Fibroblast of lung (primary cell): ENCODE measurements at regions not wholly inside any gene's neighbourhood (a gene's known extent, or its start where the extent isn't known, plus 50 kb on each side); places are given as distances from the start of the nearest gene placed in this dataset.
"Not testable (repeated sequence)": the region's sequence is repeated elsewhere in the genome, so short reads cannot be mapped to it uniquely, and the experiment has no call there.

Source experiments
- DNase-seq, 2 donors: peaks; one replicate each; pipeline versions ENCODE4 v3.0.0 to v3.0.0-alpha.2; 2010; ENCODE audit warnings: low read depth in 2 of 2
- H2AFZ ChIP-seq: 2 replicates; pipeline ENCODE4 v1.5.1; 2012; ENCODE audit warnings: low read length, control low read depth, inconsistent platforms
- H3K27ac ChIP-seq: 2 replicates; pipeline ENCODE4 v1.5.1; 2011; ENCODE audit warnings: low read length, control low read depth; ENCODE audit not compliant: insufficient read depth
- H3K27me3 ChIP-seq: 2 replicates; pipeline ENCODE4 v1.5.1; 2011; ENCODE audit warnings: mild to moderate bottlenecking, low read length; ENCODE audit not compliant: control insufficient read depth, insufficient read depth
- H3K36me3 ChIP-seq: 2 replicates; pipeline ENCODE4 v1.5.1; 2011; ENCODE audit warnings: low read length; ENCODE audit not compliant: control insufficient read depth, insufficient read depth
- H3K4me1 ChIP-seq: 2 replicates; pipeline ENCODE4 v1.5.1; 2011; ENCODE audit warnings: low read length; ENCODE audit not compliant: control insufficient read depth, insufficient read depth; ENCODE audit errors: extremely low read depth
- H3K4me2 ChIP-seq: 2 replicates; pipeline ENCODE4 v1.5.1; 2011; ENCODE audit warnings: low read length, control low read depth; ENCODE audit not compliant: insufficient read depth; ENCODE audit errors: extremely low read depth
- H3K4me3 ChIP-seq, 4 experiments: fragments of 200-600 bp in 1 of 4; sonication (generic) in 1 of 4; replicated peaks in 1 of 4; 2 replicates each; pipeline ENCODE4 v1.5.1; 2011 to 2016; ENCODE audit warnings: low read length in 4 of 4, low read depth in 3 of 4, mild to moderate bottlenecking in 3 of 4, control low read depth in 2 of 4, inconsistent platforms in 1 of 4, mixed read lengths in 1 of 4; ENCODE audit not compliant: insufficient read depth in 1 of 4; ENCODE audit errors: control extremely low read depth in 1 of 4
- H3K79me2 ChIP-seq: 2 replicates; pipeline ENCODE4 v1.5.1; 2012; ENCODE audit warnings: mild to moderate bottlenecking, low read length, inconsistent platforms; ENCODE audit not compliant: control insufficient read depth, insufficient read depth
- H3K9ac ChIP-seq: 2 replicates; pipeline ENCODE4 v1.5.1; 2011; ENCODE audit warnings: mild to moderate bottlenecking, low read length, control low read depth; ENCODE audit not compliant: insufficient read depth
- H3K9me3 ChIP-seq: 2 replicates; pipeline ENCODE4 v1.5.1; 2012; ENCODE audit warnings: low read depth, low read length; ENCODE audit not compliant: control insufficient read depth, insufficient read depth
- H4K20me1 ChIP-seq: 2 replicates; pipeline ENCODE4 v1.5.1; 2011; ENCODE audit warnings: low read length; ENCODE audit not compliant: control insufficient read depth, insufficient read depth; ENCODE audit errors: extremely low read depth
- EZH2 ChIP-seq: IDR thresholded peaks from 2 replicates; pipeline ENCODE4 v1.5.1; 2012; ENCODE audit warnings: low read length, control low read depth, mild to moderate bottlenecking; ENCODE audit errors: missing control alignments
- TF ChIP-seq, protein P1 (sequence below), 2 donors: IDR thresholded peaks in 1 of 2; conservative IDR thresholded peaks in 1 of 2; 1 replicate in 1 of 2; 2 replicates in 1 of 2; pipeline ENCODE4 v1.5.1; 2011 to 2012; ENCODE audit warnings: low read length in 2 of 2, control low read depth in 1 of 2, inconsistent platforms in 1 of 2, low read depth in 1 of 2, mild to moderate bottlenecking in 1 of 2

DNA sequence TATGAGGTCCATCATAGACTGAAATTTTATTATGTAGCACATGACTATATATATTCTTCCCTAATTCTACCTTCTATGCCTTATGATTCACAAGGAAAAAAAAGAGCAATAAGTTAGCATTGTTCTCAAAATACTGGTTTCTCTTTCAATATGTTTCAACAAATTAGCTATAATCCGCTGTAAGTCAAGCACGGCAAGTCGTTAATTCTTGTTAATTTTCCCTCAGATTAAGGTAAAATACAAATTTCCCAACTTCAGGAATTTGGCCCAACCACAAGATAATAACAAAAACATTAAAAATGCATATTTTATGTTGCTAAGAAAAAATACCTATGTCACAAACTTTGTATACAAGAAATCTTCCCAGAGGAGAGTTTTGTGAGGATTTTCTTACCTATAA is 296.5 kb upstream of the GALNTL6 start:
- TF ChIP-seq EZH2 = no peak
- TF ChIP-seq, protein P1, sequence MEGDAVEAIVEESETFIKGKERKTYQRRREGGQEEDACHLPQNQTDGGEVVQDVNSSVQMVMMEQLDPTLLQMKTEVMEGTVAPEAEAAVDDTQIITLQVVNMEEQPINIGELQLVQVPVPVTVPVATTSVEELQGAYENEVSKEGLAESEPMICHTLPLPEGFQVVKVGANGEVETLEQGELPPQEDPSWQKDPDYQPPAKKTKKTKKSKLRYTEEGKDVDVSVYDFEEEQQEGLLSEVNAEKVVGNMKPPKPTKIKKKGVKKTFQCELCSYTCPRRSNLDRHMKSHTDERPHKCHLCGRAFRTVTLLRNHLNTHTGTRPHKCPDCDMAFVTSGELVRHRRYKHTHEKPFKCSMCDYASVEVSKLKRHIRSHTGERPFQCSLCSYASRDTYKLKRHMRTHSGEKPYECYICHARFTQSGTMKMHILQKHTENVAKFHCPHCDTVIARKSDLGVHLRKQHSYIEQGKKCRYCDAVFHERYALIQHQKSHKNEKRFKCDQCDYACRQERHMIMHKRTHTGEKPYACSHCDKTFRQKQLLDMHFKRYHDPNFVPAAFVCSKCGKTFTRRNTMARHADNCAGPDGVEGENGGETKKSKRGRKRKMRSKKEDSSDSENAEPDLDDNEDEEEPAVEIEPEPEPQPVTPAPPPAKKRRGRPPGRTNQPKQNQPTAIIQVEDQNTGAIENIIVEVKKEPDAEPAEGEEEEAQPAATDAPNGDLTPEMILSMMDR (conservative IDR thresholded peaks at IDR 0.05 in 1 of 2, IDR thresholded peaks at IDR 0.05 in 1 of 2; ENCODE audit: low read depth in 1 of 2, low read length in 2 of 2) = no peak
- H2AFZ ChIP-seq = no peak overlapping the region
- no peak overlapping the region for H3K9ac ChIP-seq
- H3K9me3 ChIP-seq = no peaks in the 10 kb centered on the region
- no peak overlapping the region for H3K4me3 ChIP-seq
- no peaks in the 10 kb centered on the region for H3K79me2 ChIP-seq
- no peak overlapping the region for H3K4me2 ChIP-seq
- no peaks in the 10 kb centered on the region for H3K27me3 ChIP-seq
- H4K20me1 ChIP-seq = no peaks in the 10 kb centered on the region
- DNase-seq = no peak
- H3K36me3 ChIP-seq = no peaks in the 10 kb centered on the region
- no peaks in the 10 kb centered on the region for H3K4me1 ChIP-seq
- H3K27ac ChIP-seq = no peak overlapping the region

DNA sequence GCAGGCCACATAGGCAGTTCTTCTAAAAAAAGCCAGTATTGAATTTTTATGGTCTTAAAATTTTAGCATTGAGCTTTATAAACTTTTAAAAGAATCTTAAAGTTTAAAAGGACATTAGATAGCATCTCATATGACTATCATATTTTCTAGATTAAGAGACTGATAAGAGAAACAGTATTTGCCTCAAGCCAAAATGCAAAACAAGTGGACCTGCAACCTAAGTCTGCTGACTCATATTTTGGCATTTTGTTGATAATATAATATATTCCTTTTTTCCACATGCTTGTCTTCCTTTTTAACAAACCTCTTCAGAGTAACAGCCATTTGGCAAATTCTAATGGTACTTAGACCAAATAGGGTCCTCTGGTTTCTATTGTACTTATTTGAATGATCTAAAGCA is 328.5 kb upstream of the GALNTL6 start:
- DNase-seq = no peak
- Histone ChIP-seq H3K9me3 (no peaks in the 10 kb centered on the region), H3K36me3 (no peaks in the 10 kb centered on the region), H3K79me2 (no peaks in the 10 kb centered on the region), H3K4me3 (no peak overlapping the region), H4K20me1 (no peaks in the 10 kb centered on the region), H3K9ac (no peak overlapping the region), H3K27ac (no peak overlapping the region), H3K27me3 (no peaks in the 10 kb centered on the region), H3K4me1 (no peaks in the 10 kb centered on the region), H3K4me2 (no peak overlapping the region), H2AFZ (no peak overlapping the region)
- TF ChIP-seq, protein P1 (conservative IDR thresholded peaks at IDR 0.05 in 1 of 2, IDR thresholded peaks at IDR 0.05 in 1 of 2; ENCODE audit: low read depth in 1 of 2, low read length in 2 of 2) = no peak
- TF ChIP-seq EZH2 = no peak

DNA sequence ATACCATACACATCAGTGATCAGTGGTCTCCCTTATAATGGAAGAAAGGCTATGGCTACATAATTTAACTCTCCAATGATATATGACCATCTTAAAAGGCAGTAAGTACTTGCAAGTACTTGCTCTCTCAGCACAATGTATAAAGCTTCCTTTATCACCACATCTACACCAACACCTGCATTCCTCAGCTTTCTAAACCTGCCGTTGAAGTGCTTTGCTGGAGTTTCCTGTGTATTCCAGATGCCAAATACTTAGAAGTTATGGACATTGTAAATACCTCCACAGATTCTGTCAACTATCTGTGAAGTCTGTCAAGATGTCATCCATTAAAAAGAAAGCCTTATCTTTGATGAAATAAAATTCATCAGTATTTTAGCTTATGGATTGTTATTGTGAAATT is 335.0 kb upstream of the GALNTL6 start:
- TF ChIP-seq, protein P1 (conservative IDR thresholded peaks at IDR 0.05 in 1 of 2, IDR thresholded peaks at IDR 0.05 in 1 of 2; ENCODE audit: low read depth in 1 of 2, low read length in 2 of 2) = no peak
- no peak for TF ChIP-seq EZH2

DNA sequence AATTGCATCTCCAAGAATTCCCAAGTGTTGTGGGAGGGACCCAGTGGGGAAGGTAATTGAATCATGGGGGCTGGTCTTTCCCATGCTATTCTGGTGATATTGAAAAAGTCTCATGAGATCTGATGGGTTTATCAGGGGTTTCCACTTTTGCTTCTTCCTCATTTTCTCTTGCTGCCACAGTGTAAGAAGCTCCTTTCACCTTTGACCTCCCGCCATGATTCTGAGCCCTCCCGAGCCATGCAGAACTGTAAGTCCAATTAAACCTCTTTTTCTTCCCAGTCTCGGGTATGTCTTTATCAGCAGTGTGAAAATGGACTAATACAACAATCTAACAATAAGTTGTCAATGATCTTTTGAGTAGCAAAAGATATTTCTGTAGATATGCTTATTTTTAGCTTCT is 338.1 kb upstream of the GALNTL6 start:
- not testable (repeated sequence) for H3K27me3 ChIP-seq, H3K4me2 ChIP-seq, H3K4me3 ChIP-seq, H2AFZ ChIP-seq, DNase-seq, H3K9ac ChIP-seq, H3K4me1 ChIP-seq, H3K27ac ChIP-seq, H3K79me2 ChIP-seq, H3K9me3 ChIP-seq, H4K20me1 ChIP-seq, H3K36me3 ChIP-seq

More for the DNA sequence above, 335.0 kb upstream of the GALNTL6 start:
- Histone ChIP-seq H4K20me1 (no peaks in the 10 kb centered on the region), H3K9ac (no peak overlapping the region), H2AFZ (no peak overlapping the region), H3K4me3 (no peak overlapping the region), H3K9me3 (no peaks in the 10 kb centered on the region), H3K4me2 (no peak overlapping the region), H3K4me1 (no peaks in the 10 kb centered on the region), H3K36me3 (no peaks in the 10 kb centered on the region), H3K27me3 (no peaks in the 10 kb centered on the region), H3K27ac (no peak overlapping the region), H3K79me2 (no peaks in the 10 kb centered on the region)
- no peak for DNase-seq
